GM23338 (cell line): ENCODE measurements at regions not wholly inside any gene's neighbourhood (a gene's known extent, or its start where the extent isn't known, plus 50 kb on each side); places are given as distances from the start of the nearest gene placed in this dataset.

Experiments
- CREB1 ChIP-seq: fragments of 250-450 bp; sonication (Bioruptor Pico); IDR thresholded peaks from 2 replicates; pipeline ENCODE4 v1.5.0; 2020; ENCODE audit warnings: low read depth, mild to moderate bottlenecking, moderate library complexity
- EZH2 ChIP-seq: fragments of 200-600 bp; sonication (generic); IDR thresholded peaks from one replicate; pipeline ENCODE4 v1.8.0; 2017; ENCODE audit warnings: antibody characterized with exemption, mild to moderate bottlenecking, low read depth; ENCODE audit not compliant: unreplicated experiment
- JUNB ChIP-seq: IDR thresholded peaks from one replicate; pipeline ENCODE4 v1.6.1; 2016; ENCODE audit warnings: antibody characterized with exemption; ENCODE audit not compliant: unreplicated experiment
- POLR2AphosphoS5 ChIP-seq: IDR thresholded peaks from 2 replicates; pipeline ENCODE4 v1.6.1; 2016; ENCODE audit warnings: antibody characterized with exemption, low read depth
- ZNF462 ChIP-seq: fragments of 250-450 bp; sonication (Bioruptor Pico); IDR thresholded peaks from 2 replicates; pipeline ENCODE4 v1.5.0; 2020; ENCODE audit warnings: mild to moderate bottlenecking, moderate library complexity
- TF ChIP-seq, protein P1 (sequence below), 2 experiments: fragments of 200-600 bp in 1 of 2; sonication (generic) in 1 of 2; conservative IDR thresholded peaks; 2 replicates each; pipeline versions ENCODE4 v1.5.1 to v1.6.1; 2016 to 2017; ENCODE audit warnings: antibody characterized with exemption in 2 of 2, low read depth in 2 of 2, mild to moderate bottlenecking in 2 of 2, moderate library complexity in 1 of 2
- TF ChIP-seq, protein P2 (sequence below): IDR thresholded peaks from one replicate; pipeline ENCODE4 v1.6.1; 2018; ENCODE audit warnings: antibody characterized with exemption; ENCODE audit not compliant: unreplicated experiment

DNA sequence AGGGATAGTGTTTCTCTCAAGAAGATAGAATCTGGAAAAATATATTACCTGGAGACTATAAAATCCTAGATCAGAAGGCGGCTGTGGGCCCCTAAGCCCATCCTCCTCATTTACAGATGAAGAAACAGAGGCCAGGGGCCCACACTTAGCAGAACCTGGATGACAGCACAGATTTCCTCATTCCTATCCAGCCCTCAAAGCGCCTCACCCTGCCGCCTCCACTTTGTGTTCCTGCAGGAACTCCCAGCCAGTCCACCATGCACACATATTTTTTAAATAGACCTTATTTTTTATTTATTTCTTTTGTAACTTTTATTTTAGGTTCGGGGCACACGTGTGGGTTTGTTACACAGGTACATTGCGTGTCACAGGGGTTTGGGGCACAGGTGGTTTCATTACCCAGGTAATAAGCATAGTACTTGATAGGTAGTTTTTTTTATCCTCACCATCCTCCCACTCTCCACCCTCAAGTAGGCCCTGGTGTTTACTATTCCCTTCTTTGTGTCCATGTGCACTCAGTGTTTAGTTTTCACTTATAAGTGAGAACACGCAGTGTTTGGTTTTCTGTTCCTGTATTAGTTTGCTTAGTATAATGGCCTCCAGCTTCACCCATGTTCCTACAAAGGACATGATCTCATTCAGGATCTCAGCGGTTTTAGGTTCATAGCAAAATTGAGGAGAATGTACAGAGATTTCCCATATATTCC lies 85.5 kb upstream of the MAP1B start:
- TF ChIP-seq, protein P1, sequence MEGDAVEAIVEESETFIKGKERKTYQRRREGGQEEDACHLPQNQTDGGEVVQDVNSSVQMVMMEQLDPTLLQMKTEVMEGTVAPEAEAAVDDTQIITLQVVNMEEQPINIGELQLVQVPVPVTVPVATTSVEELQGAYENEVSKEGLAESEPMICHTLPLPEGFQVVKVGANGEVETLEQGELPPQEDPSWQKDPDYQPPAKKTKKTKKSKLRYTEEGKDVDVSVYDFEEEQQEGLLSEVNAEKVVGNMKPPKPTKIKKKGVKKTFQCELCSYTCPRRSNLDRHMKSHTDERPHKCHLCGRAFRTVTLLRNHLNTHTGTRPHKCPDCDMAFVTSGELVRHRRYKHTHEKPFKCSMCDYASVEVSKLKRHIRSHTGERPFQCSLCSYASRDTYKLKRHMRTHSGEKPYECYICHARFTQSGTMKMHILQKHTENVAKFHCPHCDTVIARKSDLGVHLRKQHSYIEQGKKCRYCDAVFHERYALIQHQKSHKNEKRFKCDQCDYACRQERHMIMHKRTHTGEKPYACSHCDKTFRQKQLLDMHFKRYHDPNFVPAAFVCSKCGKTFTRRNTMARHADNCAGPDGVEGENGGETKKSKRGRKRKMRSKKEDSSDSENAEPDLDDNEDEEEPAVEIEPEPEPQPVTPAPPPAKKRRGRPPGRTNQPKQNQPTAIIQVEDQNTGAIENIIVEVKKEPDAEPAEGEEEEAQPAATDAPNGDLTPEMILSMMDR (conservative IDR thresholded peaks at IDR 0.05; ENCODE audit: low read depth in 2 of 2), result no peak
- TF ChIP-seq, protein P2, sequence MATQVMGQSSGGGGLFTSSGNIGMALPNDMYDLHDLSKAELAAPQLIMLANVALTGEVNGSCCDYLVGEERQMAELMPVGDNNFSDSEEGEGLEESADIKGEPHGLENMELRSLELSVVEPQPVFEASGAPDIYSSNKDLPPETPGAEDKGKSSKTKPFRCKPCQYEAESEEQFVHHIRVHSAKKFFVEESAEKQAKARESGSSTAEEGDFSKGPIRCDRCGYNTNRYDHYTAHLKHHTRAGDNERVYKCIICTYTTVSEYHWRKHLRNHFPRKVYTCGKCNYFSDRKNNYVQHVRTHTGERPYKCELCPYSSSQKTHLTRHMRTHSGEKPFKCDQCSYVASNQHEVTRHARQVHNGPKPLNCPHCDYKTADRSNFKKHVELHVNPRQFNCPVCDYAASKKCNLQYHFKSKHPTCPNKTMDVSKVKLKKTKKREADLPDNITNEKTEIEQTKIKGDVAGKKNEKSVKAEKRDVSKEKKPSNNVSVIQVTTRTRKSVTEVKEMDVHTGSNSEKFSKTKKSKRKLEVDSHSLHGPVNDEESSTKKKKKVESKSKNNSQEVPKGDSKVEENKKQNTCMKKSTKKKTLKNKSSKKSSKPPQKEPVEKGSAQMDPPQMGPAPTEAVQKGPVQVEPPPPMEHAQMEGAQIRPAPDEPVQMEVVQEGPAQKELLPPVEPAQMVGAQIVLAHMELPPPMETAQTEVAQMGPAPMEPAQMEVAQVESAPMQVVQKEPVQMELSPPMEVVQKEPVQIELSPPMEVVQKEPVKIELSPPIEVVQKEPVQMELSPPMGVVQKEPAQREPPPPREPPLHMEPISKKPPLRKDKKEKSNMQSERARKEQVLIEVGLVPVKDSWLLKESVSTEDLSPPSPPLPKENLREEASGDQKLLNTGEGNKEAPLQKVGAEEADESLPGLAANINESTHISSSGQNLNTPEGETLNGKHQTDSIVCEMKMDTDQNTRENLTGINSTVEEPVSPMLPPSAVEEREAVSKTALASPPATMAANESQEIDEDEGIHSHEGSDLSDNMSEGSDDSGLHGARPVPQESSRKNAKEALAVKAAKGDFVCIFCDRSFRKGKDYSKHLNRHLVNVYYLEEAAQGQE, result no peak
- TF ChIP-seq JUNB (no peak), CREB1 (CRISPR knock-in tag) (no peak), EZH2 (no peak), POLR2AphosphoS5 (no peak), ZNF462 (CRISPR knock-in tag) (no peak)
